Renal cortex interstitium (tissue), 11 donors: ENCODE measurements at regions not wholly inside any gene's neighbourhood (a gene's known extent, or its start where the extent isn't known, plus 50 kb on each side); places are given as distances from the start of the nearest gene placed in this dataset.
"Not testable (repeated sequence)": the region's sequence is repeated elsewhere in the genome, so short reads cannot be mapped to it uniquely, and the experiment has no call there.

Experiments
- DNase-seq, 11 donors: peaks; one replicate each; pipeline ENCODE4 v3.0.0-alpha.2; 2013; ENCODE audit warnings: low read depth in 9 of 11, low spot score in 4 of 11; ENCODE audit errors: extremely low read depth in 1 of 11

DNA sequence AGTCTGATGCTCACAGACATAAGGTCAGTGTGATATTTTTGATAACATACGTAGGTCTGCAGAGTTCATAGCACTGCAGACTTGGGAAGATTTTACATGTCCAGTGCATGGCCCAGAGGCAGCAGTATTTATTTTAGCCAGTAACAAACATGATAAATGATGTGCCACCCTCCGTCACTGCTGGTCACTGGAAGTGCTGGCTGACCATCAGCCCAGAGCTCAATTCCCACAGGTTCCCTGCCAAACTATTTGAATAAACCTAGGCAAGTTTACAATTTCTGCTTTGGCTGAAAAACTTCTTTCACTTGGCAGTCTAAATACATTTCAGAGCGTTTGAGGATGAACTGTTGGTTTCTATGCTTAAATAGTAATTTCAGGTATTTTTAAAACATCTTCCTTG is 135.5 kb upstream of the EDNRB start:
- no peak for DNase-seq

DNA sequence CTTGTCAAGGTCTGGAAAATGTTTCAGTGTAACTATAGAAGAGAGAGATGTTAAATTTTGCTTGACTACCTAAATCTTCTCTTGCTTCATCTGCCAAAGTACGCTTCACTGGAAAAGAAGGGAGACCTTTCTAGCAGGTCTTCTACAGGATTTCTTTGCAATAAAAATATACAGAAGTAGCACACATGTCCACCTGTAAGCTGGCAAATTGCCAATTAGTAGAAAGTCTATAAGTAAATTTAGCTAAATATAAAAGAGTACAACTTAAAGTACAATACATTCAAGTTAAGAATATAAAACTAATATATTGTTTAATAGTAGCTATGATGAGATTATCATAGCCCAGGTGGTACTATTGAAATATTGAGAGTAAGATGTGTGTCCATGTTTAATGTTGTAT is 128.5 kb upstream of the EDNRB start:
- DNase-seq, result no peak

DNA sequence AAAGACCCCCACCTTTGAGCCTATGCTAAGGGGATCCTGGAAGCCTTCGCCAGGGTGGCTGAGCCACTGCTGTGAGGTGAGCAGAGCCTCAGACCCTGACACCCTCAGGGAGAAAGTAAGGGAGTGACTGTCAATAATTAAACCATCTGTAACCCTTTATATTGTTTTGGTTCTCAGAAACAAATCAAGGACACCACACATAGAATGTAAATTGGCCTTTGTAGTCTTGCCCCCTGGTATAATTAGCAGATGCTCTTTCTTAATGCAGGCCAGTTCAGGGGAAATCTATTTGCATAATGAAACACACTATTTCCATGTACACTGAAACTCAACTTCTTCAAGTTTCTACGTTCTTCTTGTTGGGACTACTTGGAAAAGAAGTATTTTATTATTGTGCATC is 127.7 kb upstream of the EDNRB start:
- DNase-seq, result no peak

DNA sequence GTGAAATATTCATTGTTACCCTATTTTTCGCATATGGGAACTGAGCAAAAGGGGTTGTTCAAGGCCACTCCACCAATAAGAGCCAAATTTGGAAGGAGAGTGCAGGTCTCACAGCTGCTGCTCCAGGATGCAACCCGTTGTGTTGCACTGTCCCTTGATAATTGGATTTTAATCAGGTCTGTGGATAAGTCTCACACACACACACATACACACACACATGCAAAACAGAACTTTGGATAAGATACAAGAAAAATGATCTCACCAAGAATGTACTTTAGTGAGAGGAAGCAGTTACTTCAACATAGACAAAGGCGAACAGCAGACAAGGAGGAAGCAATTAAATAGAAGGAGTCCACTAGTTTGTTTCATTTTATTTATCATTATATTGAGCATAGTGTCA is 127.3 kb upstream of the EDNRB start:
- no peak for DNase-seq

DNA sequence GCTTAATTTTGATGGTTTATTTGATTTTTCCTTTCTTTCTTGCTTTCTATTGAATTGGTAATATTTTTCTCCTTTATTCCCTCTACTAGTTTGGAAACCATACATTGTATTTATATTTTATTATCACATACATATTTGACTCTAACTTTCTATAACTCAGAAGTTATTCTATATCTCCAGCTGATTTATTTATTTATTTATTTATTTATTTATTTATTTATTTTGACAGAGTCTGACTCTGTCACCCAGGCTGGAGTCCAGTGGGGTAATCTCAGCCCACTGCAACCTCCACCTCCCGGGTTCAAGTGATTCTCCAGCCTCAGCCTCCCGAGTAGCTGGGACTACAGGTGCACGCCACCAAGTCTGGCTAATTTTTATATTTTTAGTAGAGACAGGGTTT is 122.7 kb upstream of the EDNRB start:
- not testable (repeated sequence) for DNase-seq

DNA sequence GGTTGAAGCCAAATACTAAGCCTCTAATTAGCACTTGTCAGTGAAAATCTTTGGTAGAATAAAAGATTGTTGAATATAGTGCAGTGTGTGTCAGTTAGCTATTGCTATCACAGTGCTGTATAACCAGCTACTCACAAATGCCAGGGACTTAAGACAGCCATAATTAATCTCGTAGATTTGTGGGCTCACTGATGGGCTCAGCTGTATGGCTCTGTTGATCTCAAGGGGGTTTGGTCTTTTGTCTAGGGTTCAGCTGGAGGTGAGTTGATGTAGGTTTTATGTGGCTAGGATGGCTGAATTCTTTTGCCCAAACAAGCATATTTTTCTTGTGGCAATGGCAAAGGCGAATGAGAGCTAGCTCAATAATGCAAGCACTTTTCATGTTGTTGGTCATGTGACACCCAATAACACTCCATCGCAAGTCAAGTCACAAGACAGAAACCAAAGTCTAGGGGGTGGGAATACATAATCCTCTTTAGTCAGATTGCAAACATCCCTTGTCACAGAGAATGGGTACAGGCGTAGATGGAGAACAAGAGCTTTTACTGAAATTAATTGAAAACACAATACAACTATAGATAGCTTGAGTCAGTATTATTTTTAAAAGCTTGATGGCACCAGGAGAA is 121.7 kb upstream of the EDNRB start:
- no peak for DNase-seq

DNA sequence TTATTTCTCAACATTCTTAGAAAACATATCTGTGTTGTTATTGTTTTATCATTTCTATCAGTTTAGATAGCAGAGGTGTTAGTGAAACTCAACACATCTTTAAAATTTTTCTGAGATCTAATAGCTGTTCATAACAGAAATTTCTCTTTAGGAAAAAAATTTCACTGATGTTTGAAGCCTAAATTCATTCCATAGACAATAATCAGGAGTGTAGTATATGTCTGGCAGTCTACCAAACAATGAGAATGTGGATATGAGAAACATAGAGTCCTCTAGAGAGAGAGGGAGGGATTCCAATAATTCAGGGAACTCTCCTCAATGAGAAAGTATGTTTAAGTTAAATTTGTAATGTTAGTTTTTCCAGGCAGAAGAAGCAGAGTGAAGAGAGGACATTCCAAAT is 118.2 kb upstream of the EDNRB start:
- DNase-seq, result no peak

DNA sequence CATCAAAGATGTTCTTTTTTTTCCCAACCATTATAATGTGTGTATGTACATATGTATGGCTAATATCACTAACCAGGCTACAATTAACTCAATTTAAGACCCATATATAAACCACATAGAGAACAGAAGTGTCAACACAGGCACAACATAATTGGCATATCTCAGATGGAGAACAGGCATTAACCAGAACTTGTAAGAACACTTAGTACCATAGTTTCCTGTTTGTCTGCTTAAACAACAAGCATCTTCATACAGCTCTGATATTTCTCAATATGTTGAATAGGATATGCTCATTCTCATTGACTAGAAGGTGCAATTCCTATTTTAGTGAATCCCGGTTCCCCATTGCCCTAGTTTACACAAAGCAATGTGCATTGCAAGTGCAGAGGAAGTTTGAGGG is 116.9 kb upstream of the EDNRB start:
- DNase-seq, result no peak

DNA sequence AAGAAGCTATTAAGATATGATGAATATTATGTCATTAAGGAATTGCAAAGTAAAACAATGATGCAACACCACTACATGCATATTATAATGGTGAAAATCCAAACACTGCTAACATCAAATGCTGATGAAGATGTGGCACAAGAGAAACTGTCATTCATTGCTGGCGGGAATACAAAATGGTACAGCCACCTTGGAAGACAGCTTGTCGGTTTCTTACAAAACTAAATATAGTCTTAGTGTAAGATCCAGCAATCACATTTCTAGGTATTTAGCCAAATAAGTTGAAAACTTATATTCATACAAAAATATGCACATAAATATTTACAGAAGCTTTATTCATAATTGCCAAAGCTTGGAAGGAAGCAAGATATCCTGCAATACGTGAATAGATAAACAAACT is 114.9 kb upstream of the EDNRB start:
- DNase-seq, result no peak

DNA sequence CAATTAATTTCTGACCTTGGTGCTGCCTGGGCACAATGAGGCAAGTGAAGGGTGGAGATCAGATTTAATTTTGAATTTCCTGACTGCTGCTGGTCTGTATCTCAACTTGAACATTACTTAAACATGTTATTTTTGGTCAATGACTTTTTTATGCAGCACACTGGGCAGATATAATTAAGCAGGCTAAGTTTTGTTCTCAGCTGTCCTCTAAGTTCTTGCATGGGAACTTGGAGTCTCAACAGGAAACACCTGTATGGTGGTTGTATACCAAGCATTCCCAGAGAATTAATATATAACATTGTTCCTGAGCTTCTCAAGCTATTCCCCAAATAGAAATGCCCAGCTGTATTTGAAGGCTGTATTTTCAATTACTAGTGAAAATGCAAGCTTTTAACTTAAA is 113.5 kb upstream of the EDNRB start:
- DNase-seq, result no peak

DNA sequence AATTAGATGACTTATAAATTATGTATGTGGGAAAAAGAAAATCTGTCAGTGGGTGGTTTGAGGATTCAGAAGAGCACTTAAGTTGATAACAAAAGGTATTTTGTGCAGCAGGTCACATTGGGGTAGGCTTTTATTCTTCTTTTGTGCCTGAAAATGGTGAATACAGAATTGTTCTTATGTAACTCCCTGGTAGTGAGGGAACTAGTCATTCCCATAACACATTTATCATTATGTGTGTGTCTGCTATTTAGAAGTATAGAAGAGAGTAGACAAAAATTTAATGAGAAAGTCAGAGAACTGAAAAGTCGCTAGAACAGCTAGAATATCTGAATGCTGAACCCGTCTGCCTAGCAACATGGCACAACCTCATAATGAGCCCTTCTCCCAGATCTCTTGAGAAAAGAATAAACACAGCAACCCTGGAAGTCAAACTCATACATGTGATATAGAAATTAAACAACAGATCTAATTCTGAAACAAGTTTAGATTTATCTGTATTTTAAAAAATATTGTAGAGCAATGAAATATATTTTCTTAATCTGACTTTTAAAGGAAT is 111.8 kb upstream of the EDNRB start:
- no peak for DNase-seq

DNA sequence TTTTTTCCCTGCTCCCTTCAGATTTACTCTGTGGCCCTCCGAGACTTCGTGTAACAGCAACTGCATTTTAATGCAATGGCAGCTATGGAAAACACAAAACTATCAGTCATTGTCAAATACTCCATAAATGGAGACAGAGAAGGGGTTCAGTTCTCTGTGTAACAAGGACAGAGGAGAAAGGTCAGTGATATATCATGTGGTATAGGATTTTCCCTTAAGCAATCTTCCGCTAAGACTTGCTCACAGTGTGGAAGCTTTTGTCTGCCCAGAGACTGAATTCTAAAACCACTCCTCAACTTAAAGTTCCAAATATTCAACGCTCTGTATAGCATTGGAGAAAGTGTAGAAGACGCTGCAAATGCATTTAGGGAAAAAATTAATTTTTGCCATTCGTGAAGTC is 111.3 kb upstream of the EDNRB start:
- DNase-seq, result no peak

DNA sequence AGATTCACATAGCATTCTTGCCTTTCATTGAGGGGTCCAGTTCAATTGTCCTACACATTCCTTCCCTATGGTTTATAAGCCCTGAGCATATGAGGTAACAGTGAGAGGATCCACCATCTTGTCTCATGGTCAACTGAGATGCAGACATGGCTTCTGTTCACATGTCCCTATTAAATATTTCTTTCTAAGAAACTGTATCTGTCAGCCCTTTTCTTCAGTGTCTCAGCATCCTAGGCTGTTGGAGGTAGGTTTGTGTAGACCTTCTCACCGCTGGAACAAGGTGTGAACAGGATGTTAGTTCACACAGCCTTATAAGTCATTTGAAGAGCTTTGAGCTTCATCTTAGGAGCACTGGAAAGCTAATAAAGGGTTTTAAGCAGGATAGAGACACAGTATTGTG is 110.3 kb upstream of the EDNRB start:
- DNase-seq, result no peak

DNA sequence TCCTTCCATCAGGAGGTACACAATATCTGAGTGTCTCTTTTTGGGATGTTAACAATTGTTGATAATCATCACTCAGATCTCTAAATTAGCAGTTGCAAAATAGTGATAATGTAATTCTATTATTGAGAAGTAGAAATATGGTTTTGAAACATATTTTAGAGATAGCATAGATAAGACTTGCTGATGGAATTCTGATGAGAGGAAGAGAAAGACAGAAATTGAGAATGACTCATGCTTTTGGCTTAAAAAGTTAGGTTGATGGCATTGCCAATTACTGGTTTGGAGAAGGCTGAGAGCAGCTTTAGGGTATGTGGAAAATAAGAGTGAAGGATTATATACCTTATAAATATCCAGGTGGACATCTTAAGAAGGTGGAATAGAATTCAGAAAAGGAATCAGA is 106.4 kb upstream of the EDNRB start:
- no peak for DNase-seq

DNA sequence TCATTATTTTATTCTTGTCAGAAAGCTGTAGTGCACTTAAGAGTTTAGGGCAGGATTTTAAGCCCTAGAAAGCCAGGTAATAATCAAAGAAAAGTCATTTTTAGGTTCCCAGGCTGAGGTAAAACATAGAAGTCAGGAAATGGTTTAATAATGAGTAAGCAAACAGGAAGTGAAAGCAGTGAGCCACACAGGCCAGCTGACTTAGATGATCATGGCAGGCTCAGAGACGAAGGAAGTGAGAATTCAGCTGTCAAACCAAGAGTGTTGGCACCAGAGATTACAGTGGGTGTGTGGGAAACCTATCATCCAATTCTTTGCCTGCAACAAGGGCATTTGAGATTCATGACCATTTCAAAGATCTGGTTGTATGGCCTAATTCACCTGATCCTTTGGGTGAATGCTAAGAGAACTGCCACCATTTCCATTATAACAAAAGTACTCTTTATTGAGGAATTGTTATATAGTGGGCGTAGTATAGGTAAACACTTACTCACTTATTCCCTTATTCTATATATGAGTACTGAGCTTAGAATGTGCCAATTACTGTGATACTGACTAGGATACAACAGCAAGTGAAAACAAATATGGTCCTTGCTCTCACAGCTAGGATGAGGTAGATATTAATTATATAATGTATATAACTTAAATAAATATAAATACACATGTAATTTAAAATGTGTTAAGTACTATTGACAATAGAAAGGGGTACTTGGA is 103.7 kb upstream of the EDNRB start:
- no peak for DNase-seq

DNA sequence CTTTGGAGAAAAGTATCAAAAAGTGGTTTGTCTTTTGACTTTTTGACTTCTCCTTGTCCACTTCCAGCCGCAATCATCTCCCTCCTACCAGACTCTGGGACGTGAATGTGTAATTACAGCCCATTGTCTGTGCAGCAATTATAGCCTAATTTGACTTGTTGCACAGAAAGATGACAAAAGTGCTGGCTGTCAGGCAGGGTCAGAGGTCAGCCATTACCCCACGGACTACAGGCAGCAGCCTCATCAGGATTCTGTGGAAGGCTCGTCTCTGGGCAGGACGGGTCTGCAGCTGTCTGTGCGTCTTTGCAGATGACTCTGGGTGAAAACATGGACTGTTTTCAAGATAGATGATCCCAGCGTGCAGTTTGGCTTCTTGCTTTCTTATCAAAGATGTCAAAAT is 102.2 kb upstream of the EDNRB start:
- DNase-seq, result no peak

DNA sequence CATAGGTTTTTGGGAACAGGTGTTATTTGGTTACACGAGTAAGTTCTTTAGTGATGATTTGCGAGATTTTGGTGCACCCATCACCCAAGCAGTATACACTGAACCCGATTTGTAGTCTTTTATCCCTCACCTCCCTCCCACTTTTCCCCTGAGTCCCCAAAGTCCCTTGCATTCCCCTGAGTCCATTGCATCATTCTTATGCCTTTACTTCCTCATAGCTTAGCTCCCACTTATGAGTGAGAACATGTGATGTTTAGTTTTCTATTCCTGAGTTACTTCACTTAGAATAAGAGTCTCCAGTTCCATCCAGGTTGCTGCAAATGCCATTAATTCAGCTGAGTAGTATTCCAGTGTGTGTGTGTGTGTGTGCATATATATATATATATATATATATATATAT is 97.2 kb upstream of the EDNRB start:
- no peak for DNase-seq

DNA sequence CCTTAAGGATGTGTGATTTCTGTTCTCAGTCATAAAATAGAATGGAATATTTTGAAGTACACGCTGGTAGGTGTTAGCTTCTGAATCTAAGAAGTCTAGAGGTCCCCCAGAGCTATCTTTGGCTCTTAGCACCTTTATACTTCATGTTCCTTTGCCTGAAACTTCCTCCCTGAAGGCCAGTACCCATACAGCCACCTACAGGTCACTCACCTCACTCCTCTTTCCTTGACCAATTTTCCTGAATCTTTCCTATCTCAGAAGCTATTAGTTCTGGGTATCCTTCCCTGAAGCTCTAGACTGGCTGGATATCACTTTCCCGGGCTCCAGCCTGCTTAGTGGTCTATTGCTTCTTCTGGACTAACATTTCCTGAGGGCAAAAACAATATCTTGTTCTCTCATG is 93.4 kb upstream of the EDNRB start:
- DNase-seq, result no peak

DNA sequence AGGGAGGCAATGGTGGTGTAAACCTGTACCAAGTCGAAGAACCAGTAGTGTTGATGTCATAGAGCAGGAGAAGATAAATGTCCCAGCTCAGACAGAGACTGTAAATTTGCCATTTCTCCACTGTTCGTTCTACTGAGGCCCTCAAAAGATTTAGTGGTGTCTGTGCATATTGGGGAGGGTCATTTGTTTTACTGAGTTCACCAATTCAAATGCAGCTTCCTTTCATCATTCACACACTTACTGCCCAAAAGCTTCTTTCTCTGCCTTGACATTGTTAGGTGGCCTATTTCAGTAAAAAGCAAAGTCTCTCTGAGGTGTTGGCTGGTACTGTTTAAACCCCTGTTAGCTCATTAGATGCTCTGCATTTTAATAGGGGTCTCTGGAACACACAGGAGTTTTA is 86.2 kb upstream of the EDNRB start:
- no peak for DNase-seq

DNA sequence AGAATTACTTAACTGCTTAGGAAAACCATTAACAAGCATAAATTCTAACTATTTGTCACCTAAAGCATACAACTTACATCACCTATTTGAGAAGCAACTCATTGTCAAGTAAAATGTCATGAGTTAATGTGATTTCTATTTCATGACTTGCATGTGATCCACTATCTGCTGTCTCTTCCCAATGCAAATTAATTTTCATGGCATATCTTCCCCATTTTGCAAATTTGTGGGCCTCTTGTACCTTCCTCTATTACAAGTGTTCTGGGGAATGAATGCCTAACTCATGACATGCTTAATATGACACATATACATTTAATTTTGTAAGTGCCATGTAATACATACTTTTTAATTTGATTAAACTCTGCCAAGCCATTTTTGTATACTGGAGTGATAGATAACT is 81.1 kb upstream of the EDNRB start:
- DNase-seq, result no peak

DNA sequence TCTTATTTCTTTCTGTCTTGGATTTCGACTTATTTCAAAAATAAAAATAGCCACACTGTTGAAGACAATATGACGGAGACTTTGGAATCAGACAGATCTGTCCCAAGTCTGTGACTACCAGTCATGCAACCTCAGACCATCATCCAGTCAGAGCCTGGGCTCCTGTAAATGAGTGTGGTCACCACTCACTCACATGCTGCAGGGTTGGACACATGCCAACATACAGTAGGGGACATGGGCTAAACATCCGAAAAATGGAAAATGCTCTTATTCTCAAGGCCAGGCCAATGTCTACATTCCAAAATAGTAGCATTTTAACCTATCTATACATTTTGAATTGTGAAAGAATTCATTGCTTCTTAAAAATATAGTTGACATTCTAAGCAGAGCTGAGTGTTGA is 75.5 kb upstream of the EDNRB start:
- no peak for DNase-seq
